Stimulated activated CD4-positive, alpha-beta T cell treated with anti-CD3 and anti-CD28 coated beads, Interleukin-12 subunit alpha, Interleukin-12 subunit beta, amount 100 ng/mL, for 24 hours (primary cell): ENCODE measurements at regions not wholly inside any gene's neighbourhood (a gene's known extent, or its start where the extent isn't known, plus 50 kb on each side); places are given as distances from the start of the nearest gene placed in this dataset.

Experiments
- DNase-seq, 2 experiments: peaks; one replicate each; pipeline ENCODE4 v3.0.0-alpha.2; 2020; ENCODE audit warnings: low read depth in 2 of 2

DNA sequence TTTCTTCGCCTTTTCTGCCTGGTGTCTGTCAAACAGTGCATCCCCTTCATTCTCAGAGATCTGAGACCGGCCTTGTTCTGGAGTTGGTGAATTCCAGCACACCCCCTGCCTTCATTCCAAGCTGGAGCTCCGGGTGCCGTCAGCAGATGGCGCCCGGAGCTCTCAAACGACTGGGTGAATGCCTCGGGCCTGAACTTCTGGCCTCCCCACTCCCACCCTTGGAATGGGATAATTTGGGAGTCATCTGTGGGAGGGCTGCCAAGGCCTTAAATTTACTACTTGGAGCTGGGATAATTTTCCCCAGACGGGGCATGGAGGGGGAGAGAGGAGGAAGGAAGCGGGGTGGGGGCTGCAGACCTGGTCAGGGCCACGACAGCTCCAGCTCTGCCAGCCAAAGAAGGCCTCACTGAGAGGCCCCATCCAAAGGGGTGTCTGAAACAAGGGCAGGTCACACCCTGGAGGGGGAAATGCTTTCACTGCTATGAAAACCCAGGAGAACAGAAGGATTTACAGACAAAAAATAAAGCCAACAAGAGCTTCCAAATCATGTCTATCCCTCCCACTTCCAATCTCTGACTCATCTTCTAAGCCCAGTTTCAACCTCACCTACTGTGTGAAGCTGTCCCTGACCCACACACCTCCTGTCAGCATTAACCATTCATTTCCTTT, 187.9 kb downstream of the OPA1 start:
- peak in 1 of 2 experiments; percentile 17 for DNase-seq

DNA sequence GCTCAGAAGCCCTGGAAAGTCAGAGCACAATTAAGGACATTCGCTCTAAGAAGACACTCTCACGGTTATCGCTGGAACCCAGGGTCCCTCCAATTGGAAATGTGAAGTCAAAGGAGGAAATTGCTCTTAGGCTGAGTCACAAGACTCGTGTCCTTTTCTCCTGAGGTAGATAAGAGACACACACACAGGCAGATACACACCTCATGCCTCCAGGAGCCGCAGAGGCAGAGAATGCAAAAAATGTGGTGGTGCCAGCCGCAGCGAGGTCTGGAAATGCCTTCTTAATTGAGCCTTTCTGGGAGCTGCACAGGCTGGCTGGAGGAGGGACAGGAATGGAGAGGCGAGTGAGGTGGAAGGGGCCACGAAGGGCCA, 189.3 kb downstream of the OPA1 start:
- no peak for DNase-seq

DNA sequence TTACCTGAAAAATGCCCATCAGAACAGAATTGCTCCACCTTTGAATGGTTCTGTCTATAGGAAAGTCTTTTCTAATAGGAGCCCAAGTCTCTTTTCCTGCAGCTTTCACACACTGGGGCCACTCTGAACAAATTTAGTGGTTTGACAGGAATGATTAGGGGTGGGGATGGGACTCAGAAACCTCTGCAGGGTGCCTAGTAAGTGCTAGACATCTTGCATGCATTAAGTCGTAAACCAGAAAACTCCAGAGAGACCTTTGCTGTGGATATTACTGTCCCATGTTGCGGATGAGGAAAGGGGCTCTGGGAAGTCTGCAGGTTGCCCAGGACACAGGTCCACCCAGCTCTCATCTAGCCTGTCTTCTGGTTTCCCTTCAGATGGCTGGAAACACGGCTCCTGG, 189.7 kb downstream of the OPA1 start:
- no peak for DNase-seq

DNA sequence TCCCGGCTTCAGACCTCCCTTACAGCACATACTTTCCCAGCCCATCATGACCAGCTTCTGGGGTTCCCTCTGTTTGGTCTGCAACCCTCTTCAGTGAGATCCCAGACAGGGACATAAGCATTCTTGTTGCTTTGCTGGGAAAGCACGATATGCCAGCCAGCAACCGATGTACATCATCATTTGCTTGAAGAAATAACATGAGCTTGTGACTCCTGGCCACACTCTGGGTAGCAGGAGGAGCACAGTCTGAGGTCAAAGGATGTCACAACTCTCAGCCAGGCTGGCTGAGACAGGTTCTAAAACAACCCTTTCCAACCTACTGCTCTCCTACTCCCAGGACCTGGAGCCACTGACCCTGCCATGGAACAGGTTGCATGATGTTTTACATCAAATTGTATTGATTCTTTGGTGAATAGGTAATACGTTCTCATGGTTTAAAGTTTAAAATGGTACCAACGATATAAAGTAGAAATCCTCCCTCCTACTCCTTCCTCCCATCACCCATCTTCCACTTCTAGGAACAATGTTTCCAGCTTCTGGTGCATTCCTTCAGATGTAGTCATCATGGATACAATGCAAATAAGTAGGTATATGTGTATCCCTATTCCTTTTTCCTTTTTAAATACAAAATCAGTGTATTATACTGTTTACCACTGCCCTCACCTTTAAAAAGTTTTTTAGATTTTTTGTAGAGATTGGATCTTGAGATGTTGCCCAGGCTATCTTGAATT, 190.3 kb downstream of the OPA1 start:
- no peak for DNase-seq

DNA sequence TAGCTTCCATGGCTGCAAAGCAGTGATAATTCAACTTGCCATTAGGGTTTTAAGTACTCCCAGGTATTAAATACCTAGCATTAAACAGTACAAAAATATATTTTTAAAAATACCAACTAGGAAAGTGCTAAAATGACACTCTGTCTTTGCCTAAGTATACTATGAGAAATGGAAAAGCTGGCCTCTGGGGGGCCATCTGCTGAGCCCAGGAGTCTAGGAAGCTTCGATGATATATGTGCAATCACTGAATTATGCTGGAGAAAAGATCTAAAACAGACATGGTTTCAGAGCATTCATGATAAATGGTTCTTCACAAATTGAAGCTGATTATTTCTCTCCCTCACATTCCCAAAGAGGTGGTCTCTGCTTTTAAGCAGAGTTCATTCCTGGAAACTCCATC, 191.8 kb downstream of the OPA1 start:
- DNase-seq, result no peak

DNA sequence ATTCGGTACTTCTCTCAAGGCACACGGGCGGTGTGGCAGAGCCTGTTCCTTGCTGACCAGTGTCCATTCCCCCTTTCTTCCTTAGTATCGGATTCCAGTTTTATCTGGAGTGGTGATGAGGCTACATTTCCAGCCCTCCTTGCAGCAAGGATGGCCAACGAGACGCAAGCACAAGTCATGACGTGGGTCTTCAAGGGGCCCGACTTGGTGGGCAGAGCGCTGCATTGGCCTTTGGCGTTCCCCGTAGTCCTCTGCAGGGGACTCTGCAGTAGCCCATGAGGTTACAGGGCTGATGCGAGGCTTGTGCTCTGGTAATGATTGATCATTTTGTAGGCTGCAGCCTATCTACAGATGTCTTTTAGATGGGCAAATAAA, 194.5 kb downstream of the OPA1 start:
- no peak for DNase-seq

DNA sequence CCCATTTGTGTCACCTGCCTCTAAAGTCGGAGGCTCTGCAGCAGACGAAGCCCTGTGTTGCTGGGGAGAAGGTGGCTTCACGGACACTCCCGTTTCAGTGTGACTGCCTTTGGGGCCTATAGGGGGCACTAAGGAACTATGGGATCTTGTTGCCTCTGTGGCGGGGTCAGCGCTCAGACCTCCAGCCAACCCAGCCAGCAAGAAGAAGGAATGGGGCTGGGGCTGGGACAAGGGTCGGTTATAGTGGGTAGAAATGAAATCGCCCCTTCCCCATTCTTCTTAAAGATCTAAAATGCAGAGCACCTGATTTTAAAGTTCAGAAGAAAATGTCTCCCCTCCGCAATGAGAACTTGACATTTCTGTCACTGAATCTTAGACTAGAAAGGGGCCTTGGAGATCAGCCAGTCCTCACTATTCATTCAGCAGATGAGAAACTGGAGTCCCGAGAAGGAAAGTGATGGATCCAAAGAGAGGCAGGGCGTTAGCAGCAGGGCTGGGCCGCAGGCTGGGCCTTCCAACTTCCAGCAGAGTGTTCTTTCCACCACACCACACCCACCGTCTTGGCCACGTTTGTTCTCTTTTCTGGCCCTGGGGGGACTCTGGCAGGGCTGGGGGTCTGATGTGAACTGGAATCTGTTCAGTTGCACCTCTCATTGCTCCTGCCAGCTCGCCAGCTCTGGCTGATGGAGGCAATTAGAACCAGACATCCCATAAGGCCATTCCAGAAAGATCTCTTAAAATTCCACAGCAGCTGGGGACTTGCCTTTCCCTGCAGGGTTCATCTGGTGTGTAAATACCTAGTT, 195.4 kb downstream of the OPA1 start:
- peak in 1 of 2 experiments; percentile 10 for DNase-seq

DNA sequence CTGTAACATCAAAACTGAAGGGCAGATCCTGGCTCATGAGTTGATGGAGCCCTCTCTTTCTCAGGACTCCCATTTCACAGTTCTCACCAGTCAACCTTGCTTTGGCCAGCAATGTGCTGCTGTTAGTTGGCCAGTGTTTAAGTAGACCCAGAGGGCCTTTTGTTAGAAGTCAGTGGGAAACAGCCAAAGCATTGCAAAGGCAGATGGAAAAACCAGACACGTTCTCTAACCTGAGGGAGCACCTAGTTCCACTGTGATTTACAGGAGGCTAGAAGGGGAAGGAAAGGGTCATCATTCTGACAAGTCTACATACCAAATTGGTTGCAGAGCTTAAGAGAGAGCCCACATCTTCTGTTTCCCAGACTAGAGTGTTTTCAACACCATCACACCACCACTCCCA, 196.4 kb downstream of the OPA1 start:
- DNase-seq, result no peak

DNA sequence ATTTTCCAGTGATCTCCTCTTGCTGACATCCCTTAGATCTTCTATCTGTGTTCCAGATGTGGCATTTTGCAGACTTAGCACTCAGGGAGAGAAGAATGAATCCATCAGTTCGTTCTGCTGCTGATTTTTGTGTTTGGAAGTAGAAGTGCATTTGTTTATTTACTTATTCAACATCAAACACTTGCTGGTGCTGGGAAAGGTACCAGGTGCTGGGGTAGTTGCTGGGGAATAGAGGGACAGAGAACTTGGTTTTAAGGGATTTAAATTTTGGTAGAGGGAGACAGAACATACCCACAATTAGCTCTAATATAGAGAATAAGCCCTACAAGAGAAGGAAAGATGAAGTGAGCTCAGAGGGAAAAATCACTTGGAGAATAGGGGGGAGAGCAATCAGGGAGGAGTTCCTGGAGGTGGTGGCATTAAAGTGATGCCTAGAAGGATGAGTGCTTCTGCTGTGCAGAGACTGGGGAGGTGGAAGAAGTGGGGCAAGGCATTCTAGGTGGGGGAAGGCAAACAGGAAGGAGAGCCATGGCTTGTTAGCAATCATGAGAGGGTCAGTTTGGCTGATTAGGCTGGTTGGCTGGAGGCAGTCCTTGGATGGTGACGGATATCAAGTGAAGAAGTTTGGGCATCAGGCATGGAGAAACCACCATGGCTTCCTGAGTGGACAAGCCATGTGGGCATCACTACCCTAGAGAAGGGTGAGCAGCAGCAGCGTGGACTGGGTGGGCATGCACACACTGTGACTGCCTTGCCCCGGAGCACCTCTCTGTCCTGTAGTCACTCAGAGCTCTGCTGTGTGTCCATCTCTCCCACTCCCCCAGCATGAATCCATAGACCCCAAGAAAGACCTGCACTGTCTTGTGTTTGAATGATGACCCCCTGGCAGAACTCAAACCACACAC, 197.3 kb downstream of the OPA1 start:
- no peak for DNase-seq

DNA sequence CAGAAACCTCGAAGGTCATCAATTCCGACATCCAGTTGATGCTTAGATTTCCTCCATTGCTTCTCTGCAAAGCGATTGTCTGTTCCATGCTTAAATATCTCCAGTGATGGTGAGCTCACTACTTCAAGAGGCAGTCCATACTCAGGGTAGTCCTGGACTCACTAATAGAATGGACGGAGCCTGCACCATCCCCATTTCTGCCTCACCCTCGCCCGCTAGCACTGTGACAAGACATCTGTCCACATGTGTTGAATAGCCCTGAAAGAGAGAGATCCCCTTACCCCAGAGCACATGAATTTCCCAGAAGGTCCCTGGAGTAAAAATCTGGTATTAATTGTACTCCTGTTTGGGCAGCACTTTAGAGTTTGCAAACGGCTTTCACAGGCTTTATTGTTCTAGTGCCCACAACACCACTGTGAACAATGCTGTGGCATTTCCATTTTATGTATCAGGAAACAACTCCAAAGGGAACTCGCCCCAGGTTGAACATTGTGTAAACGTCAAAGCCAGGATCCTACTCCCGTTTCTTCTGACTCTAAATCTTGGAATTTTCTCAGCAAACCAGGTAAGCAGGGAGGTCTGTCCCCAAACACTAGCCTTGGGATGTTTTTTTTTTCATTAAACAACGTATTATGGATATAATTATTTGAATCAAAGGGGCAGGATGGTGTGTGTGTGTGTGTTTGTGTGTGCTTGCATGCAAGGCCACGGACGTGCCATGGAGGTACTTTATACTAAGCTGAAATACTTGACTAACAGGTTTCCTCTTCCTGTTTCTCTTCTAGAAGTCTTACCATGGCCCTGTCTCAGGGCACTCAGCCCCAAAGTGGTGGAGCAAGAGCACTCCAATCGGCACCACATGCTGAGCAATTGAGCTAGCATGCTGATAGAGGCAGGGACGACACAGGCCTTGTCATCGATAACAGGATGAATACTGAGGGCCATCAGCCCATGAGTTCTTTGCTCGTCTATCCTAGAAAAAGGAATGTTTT, 198.3 kb downstream of the OPA1 start:
- DNase-seq, result no peak

DNA sequence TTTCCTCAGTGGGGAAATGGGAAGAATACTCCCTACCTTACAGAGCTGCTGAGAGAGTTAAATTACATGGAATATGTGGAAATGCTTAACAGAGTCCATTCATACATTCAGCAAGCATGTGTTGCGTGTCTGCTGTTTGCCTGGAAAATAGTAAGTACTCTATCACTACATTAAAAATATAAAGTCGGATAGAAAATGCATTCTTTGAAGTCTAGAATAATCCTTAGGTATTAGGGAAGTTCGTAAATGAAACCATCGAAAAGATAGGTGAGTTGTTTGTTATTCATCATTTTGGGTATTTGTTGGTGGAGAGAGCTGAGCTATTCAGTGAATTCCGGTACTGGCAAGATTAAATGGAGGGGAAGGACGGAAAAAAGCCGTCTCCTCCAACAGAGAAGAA, 200.1 kb downstream of the OPA1 start:
- DNase-seq, result no peak

DNA sequence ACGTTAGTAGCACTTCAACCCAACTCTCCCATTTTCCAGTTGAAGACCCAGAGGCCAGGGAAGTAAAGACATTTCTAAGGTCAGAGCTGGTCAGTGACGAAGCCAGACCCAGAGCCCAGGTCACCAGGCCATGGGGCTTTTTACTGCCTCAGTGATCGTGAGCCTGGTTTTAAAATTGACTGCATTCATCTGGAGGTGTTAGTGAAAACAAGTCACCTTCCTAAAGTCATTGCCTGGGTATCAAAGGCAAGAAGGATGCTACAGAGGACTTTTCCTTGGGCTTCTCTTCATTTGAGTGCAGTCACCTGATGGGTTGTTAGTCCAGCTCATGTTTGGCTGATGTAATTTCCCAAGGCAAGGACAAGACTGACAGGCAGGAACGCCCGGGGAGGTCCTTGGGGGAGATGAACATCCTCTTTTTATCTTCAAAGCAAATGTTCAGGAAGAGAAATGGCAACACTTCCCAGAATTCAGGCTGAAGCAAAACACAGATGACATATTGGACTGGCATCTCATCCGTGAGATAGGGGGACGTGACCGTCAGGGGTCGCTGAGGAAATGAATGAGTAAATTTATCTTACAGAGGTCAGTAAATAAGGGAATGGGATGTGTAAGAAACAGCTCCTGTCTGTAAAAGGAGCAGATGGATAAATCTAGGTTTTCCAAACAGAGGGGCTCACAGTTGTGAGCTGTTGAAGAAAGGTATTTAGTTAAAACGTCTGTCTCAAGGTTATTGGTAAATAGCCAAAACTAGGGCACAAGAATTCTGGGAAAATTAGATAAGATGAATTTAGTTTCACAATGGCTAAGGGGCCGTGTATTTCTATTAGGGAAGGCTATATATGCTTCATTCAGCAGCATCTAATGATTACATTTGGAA, 201.2 kb downstream of the OPA1 start:
- no peak for DNase-seq

DNA sequence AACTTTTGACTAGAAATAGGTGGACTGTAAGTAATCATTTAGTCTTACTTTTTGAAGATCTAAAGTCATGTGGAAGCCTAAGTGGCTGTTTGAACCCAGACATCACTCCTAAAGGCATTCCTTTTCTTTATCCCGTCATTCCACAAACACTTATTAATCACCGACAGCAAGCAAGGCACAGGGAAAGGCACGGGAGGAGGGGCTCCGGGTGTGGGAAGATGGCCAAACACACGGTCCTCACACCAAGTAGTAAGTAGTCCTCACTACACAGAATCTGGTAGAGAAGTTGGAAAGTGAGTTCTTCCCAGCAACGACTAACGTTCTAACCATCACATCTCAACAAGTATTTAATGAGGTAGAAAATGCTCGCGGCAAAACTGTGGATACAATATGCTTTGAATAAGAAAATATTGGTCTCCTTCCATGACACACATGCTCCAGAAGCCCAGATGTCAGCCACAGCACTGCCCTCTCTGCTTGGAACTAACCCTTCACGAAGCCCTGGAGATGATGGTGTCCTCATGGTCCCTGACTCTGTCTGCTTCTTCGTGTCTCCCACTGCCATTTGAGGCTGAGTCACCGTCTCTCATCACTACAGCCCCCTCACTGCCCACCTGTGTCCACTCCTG, 202.2 kb downstream of the OPA1 start:
- DNase-seq, result no peak

DNA sequence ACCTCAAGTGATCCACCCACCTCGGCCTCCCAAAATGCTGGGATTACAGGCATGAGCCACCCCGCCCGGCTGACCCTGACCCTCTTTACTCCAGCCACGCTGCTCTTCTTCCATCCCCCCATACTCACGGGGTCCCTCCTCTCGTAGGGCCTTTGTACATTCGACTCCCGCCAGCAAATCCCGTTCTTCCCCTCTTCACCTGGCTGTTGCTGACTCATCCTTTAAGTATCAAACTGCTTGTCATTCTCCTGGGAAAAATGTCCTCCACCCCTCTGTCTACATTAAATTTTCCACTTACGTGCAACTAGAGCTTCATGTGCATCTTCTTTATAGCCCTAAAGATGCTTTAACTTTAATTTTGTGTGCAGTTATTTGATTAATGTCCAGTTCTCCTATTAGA, 203.1 kb downstream of the OPA1 start:
- DNase-seq, result no peak

DNA sequence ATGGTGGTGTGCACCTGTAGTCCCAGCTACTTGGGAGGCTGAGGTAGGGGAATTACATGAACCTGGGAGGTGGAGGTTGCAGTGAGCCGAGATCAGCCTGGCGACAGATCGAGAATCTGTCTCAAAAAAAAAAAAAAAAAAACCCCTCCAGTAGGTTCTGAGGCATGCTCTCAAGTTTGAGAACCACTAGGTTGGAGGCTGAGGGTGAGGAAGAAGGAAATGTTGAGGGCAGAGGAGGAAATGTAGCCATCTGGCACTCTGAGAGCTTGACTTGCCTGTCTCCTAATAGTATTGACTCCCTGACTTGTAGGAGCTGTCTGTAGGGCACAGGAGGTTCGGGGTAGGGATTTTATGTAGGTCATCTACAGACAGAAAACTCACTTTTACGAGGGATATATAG, 204.6 kb downstream of the OPA1 start:
- no peak for DNase-seq

DNA sequence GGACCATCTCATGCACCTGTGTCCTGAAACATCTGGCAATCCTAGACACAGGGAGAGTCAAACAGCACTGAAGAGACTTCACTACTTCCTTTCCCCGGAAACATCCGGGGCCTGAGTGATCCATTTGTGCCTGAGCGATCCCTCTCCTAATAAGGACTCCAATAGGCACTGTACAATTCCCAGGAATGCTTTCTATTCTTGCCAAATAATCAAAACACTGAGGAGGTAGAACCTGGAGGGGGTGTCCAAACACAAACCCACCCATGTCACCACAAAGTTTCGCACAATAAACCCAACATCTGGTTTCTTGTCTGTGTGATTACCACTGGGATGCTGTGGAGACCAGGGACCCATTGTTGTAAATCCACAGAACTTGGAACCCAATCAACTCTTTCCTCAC, 205.0 kb downstream of the OPA1 start:
- DNase-seq, result no peak

DNA sequence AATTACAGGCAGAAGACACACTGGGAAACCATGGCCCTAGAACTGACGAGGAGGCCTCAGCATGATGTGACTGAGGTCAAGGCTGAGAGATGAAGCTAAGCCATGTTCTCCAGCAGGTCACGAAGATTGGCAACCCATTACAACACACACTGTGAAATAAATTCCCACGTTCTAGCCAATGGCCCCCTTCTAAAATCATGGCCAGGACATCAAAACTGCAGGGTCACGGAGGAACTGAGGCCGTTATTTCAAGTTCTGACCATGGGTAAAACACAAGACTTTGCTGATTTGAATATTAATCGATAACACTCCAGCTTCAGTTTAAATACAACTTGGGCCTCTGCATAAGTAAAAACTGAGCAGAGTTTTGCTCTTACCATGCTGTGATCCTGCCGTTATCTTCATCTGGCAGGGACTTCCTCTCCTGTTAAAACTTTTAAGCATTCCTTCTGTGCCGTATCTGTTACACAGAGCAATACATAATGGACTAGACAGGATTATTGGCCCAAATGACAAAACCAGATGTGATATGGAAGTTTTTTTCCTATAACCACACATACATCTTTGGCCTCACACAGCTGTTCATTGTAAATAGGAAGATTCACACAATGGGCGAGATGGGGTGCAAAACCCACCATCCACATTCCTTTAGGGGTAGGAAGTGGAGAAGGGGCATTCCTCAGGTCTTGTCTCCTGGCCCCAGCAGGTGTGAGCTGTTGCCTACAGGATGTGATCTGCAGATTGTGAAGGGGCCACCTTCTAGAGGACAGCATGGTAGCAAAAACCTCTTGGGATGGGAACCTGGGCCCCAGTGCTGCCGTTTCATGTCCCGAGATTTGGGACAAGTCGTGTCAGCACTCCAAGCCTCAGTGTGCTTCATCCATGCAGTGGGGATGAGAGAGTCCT, 207.4 kb downstream of the OPA1 start:
- DNase-seq, result no peak

DNA sequence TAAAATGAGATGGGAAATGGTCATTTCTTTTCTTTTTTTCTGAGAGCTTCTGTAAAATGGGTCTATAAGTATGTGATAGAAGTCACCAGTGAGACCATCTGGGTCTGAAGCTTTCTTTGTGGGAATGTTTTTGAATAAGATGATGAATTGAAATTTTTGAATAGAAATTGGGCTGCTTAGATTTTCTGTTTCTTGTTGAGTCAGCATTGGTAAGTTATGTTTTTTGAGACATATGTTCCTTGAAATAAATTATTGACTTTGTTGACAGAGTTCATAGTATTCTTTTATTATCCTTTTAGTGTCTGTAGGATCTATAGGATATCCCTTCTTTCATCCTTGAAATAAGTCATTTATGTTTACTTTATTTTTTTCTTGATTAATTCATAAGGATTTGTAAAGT, 208.1 kb downstream of the OPA1 start:
- no peak for DNase-seq
